SK-N-SH treated with all-trans-retinoic acid at 6 μM for 48 hours (cell line): ENCODE measurements at regions not wholly inside any gene's neighbourhood (a gene's known extent, or its start where the extent isn't known, plus 50 kb on each side); places are given as distances from the start of the nearest gene placed in this dataset.

ENCODE experiments used
- ATAC-seq: fragments of 200-7000 bp; cut with Tn5 transposase; 3 replicates; pipeline ENCODE4 v1.9.1; 2020; ENCODE audit warnings: mild to moderate bottlenecking, moderate library complexity
- ARNTL ChIP-seq: fragments of 450-650 bp; formaldehyde crosslinking; IDR thresholded peaks from 2 replicates; pipeline ENCODE4 v1.5.0; 2020; ENCODE audit warnings: low read depth, mild to moderate bottlenecking, moderate library complexity, borderline replicate concordance
- BACH2 ChIP-seq: fragments of 250-450 bp; sonication (Bioruptor Pico); IDR thresholded peaks from 2 replicates; pipeline ENCODE4 v1.9.0; 2021; ENCODE audit warnings: mild to moderate bottlenecking, borderline replicate concordance
- CSDC2 ChIP-seq: fragments of 250-450 bp; sonication (Bioruptor Pico); IDR thresholded peaks from 2 replicates; pipeline ENCODE4 v1.5.0; 2020; ENCODE audit warnings: mild to moderate bottlenecking, moderate library complexity
- ESRRG ChIP-seq: fragments of 250-450 bp; sonication (Bioruptor Pico); IDR thresholded peaks from 2 replicates; pipeline ENCODE4 v1.6.1; 2021; ENCODE audit warnings: mild to moderate bottlenecking
- GLIS3 ChIP-seq: fragments of 250-450 bp; sonication (Bioruptor Pico); IDR thresholded peaks from 2 replicates; pipeline ENCODE4 v1.5.0; 2020; ENCODE audit warnings: mild to moderate bottlenecking, moderate library complexity
- ISL1 ChIP-seq: fragments of 250-450 bp; sonication (Bioruptor Pico); IDR thresholded peaks from 2 replicates; pipeline ENCODE4 v2.1.2; 2022; ENCODE audit warnings: mild to moderate bottlenecking, moderate library complexity
- OSR1 ChIP-seq: fragments of 250-450 bp; sonication (Bioruptor Pico); IDR thresholded peaks from 2 replicates; pipeline ENCODE4 v1.8.0; 2022; ENCODE audit warnings: moderate library complexity, mild to moderate bottlenecking, inconsistent platforms
- PPARA ChIP-seq: fragments of 250-450 bp; sonication (Bioruptor Pico); IDR thresholded peaks from 2 replicates; pipeline ENCODE4 v1.5.0; 2020; ENCODE audit warnings: mild to moderate bottlenecking, borderline replicate concordance
- RARB ChIP-seq: fragments of 250-450 bp; sonication (Bioruptor Pico); IDR thresholded peaks from 2 replicates; pipeline ENCODE4 v1.8.0; 2021; ENCODE audit warnings: mild to moderate bottlenecking, moderate library complexity
- SNAI2 ChIP-seq: fragments of 250-450 bp; sonication (Bioruptor Pico); IDR thresholded peaks from 2 replicates; pipeline ENCODE4 v1.5.0; 2020; ENCODE audit warnings: mild to moderate bottlenecking, moderate library complexity
- TCF4 ChIP-seq: fragments of 250-450 bp; sonication (Bioruptor Pico); IDR thresholded peaks from 2 replicates; pipeline ENCODE4 v1.8.0; 2021; ENCODE audit warnings: mild to moderate bottlenecking, moderate library complexity, borderline replicate concordance
- TOX ChIP-seq: fragments of 250-450 bp; sonication (Bioruptor Pico); IDR thresholded peaks from 2 replicates; pipeline ENCODE4 v1.8.0; 2021; ENCODE audit warnings: mild to moderate bottlenecking, moderate library complexity, borderline replicate concordance
- ZC3H10 ChIP-seq: fragments of 250-450 bp; sonication (Bioruptor Pico); IDR thresholded peaks from 2 replicates; pipeline ENCODE4 v1.5.1; 2021; ENCODE audit warnings: mild to moderate bottlenecking, moderate library complexity
- ZFP3 ChIP-seq: fragments of 250-450 bp; sonication (Bioruptor Pico); IDR thresholded peaks from 2 replicates; pipeline ENCODE4 v1.5.0; 2020; ENCODE audit warnings: mild to moderate bottlenecking, moderate library complexity
- ZFP30 ChIP-seq: fragments of 450-650 bp; formaldehyde crosslinking; IDR thresholded peaks from 2 replicates; pipeline ENCODE4 v1.5.0; 2022; ENCODE audit warnings: mild to moderate bottlenecking, moderate library complexity
- ZNF565 ChIP-seq: fragments of 450-650 bp; formaldehyde crosslinking; conservative IDR thresholded peaks from 2 replicates; pipeline ENCODE4 v1.5.0; 2020; ENCODE audit warnings: low read depth, mild to moderate bottlenecking, moderate library complexity
- ZNF70 ChIP-seq: fragments of 450-650 bp; formaldehyde crosslinking; IDR thresholded peaks from 2 replicates; pipeline ENCODE4 v1.5.0; 2020; ENCODE audit warnings: mild to moderate bottlenecking, moderate library complexity
- ZNF8 ChIP-seq: fragments of 450-650 bp; formaldehyde crosslinking; IDR thresholded peaks from 2 replicates; pipeline ENCODE4 v1.5.0; 2020; ENCODE audit warnings: mild to moderate bottlenecking, moderate library complexity
- TF ChIP-seq, protein P1 (sequence below): fragments of 250-450 bp; sonication (Bioruptor Pico); IDR thresholded peaks from 2 replicates; pipeline ENCODE4 v1.8.0; 2021; ENCODE audit warnings: low read depth, mild to moderate bottlenecking, moderate library complexity, borderline replicate concordance
- TF ChIP-seq, protein P2 (sequence below): fragments of 250-450 bp; sonication (Bioruptor Pico); IDR thresholded peaks from 2 replicates; pipeline ENCODE4 v1.5.1; 2020; ENCODE audit warnings: low read depth, mild to moderate bottlenecking, moderate library complexity
- TF ChIP-seq, protein P3 (sequence below): fragments of 250-450 bp; sonication (Bioruptor Pico); IDR thresholded peaks from 2 replicates; pipeline ENCODE4 v1.5.0; 2020; ENCODE audit warnings: mild to moderate bottlenecking, moderate library complexity
- TF ChIP-seq, protein P4 (sequence below): fragments of 250-450 bp; sonication (Bioruptor Pico); IDR thresholded peaks from 2 replicates; pipeline ENCODE4 v1.8.0; 2020; ENCODE audit warnings: mild to moderate bottlenecking, moderate library complexity, borderline replicate concordance

DNA sequence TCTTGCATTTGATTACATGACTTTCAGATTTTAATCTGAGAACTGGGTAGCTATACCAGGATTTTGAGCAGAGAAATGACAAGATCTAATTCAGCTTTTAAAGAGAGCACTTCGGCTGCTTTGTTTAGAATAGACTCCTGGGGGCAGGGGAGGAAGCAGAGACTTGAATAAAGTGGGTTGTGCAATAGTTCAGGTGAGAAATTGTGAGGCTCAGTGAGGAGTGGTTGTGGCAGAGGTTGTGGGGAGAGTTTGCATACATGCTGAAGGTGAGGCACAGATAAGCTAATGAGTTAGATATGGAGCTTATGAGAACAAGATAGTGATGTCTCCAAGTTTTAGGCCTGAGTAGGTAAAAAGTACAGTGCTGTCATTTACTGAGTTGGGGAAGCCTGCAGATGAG is 281.4 kb downstream of the FLRT2 start:
- ATAC-seq: no peak
- TF ChIP-seq TCF4 (CRISPR knock-in tag): no peak
- TF ChIP-seq, protein P1, sequence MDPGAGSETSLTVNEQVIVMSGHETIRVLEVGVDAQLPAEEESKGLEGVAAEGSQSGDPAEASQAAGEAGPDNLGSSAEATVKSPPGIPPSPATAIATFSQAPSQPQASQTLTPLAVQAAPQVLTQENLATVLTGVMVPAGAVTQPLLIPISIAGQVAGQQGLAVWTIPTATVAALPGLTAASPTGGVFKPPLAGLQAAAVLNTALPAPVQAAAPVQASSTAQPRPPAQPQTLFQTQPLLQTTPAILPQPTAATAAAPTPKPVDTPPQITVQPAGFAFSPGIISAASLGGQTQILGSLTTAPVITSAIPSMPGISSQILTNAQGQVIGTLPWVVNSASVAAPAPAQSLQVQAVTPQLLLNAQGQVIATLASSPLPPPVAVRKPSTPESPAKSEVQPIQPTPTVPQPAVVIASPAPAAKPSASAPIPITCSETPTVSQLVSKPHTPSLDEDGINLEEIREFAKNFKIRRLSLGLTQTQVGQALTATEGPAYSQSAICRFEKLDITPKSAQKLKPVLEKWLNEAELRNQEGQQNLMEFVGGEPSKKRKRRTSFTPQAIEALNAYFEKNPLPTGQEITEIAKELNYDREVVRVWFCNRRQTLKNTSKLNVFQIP (CRISPR knock-in tag): no peak
- TF ChIP-seq ISL1 (CRISPR knock-in tag): no peak
- TF ChIP-seq ZNF70 (CRISPR knock-in tag): no peak

DNA sequence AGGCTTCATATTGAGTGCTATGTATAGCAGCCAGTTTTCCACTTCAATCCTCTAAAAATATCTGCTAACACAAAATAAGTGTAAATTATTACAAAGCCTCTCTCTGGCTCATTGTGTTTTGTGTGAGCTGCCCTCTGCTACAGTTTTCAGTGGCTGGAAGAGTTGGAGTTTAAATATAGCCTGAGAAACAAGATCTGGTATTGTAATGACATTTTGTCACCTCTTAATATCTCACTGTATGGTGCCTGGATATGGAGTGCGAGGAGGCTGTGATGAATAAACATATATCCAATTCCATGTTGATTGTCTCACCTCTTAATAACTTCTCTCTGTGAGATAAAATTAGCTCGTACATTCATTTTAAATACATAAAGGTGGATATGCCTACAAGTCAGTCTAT is 269.7 kb downstream of the FLRT2 start:
- ATAC-seq: no peak
- no peak for TF ChIP-seq TCF4 (CRISPR knock-in tag)
- TF ChIP-seq, protein P1 (CRISPR knock-in tag): no peak
- TF ChIP-seq ZFP30 (CRISPR knock-in tag): no peak
- no peak for TF ChIP-seq ZNF565 (CRISPR knock-in tag)
- TF ChIP-seq ZFP3: no peak
- TF ChIP-seq, protein P2, sequence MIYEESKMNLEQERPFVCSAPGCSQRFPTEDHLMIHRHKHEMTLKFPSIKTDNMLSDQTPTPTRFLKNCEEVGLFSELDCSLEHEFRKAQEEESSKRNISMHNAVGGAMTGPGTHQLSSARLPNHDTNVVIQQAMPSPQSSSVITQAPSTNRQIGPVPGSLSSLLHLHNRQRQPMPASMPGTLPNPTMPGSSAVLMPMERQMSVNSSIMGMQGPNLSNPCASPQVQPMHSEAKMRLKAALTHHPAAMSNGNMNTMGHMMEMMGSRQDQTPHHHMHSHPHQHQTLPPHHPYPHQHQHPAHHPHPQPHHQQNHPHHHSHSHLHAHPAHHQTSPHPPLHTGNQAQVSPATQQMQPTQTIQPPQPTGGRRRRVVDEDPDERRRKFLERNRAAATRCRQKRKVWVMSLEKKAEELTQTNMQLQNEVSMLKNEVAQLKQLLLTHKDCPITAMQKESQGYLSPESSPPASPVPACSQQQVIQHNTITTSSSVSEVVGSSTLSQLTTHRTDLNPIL (CRISPR knock-in tag): no peak
- TF ChIP-seq GLIS3 (CRISPR knock-in tag): no peak
- no peak for TF ChIP-seq OSR1 (CRISPR knock-in tag)
- TF ChIP-seq BACH2: no peak
- TF ChIP-seq CSDC2 (CRISPR knock-in tag): no peak
- TF ChIP-seq RARB (CRISPR knock-in tag): no peak
- no peak for TF ChIP-seq TOX (CRISPR knock-in tag)
- TF ChIP-seq PPARA (CRISPR knock-in tag): no peak
- TF ChIP-seq, protein P3, sequence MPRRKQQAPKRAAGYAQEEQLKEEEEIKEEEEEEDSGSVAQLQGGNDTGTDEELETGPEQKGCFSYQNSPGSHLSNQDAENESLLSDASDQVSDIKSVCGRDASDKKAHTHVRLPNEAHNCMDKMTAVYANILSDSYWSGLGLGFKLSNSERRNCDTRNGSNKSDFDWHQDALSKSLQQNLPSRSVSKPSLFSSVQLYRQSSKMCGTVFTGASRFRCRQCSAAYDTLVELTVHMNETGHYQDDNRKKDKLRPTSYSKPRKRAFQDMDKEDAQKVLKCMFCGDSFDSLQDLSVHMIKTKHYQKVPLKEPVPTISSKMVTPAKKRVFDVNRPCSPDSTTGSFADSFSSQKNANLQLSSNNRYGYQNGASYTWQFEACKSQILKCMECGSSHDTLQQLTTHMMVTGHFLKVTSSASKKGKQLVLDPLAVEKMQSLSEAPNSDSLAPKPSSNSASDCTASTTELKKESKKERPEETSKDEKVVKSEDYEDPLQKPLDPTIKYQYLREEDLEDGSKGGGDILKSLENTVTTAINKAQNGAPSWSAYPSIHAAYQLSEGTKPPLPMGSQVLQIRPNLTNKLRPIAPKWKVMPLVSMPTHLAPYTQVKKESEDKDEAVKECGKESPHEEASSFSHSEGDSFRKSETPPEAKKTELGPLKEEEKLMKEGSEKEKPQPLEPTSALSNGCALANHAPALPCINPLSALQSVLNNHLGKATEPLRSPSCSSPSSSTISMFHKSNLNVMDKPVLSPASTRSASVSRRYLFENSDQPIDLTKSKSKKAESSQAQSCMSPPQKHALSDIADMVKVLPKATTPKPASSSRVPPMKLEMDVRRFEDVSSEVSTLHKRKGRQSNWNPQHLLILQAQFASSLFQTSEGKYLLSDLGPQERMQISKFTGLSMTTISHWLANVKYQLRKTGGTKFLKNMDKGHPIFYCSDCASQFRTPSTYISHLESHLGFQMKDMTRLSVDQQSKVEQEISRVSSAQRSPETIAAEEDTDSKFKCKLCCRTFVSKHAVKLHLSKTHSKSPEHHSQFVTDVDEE (CRISPR knock-in tag): no peak
- TF ChIP-seq ZNF8 (CRISPR knock-in tag): no peak
- TF ChIP-seq ISL1 (CRISPR knock-in tag): no peak
- no peak for TF ChIP-seq ARNTL (CRISPR knock-in tag)
- TF ChIP-seq SNAI2: no peak
- TF ChIP-seq, all 23 proteins: peak for 0

DNA sequence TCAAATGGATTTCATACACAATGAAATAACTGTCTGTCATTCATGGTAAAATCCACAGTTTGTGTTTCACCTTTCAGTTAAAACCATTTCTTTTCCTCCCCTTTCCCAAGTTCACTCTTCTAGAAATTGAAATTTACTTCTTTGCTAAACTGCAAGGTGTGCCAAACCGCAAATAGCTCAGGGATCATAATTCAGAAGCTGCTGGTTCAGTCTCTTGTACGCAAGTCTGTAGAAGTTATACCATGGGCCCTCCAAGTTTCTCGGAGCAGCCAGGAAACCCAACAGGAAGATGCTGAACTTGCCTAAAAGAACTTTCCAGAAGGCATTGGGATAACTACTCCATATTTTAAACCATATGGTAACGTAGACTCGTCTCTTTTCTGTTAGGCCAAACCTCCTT is 268.9 kb downstream of the FLRT2 start:
- ATAC-seq: no peak
- TF ChIP-seq OSR1 (CRISPR knock-in tag) (no peak), ARNTL (CRISPR knock-in tag) (no peak), ZNF565 (CRISPR knock-in tag) (no peak), PPARA (CRISPR knock-in tag) (no peak), CSDC2 (CRISPR knock-in tag) (no peak), ZNF8 (CRISPR knock-in tag) (no peak), ESRRG (CRISPR knock-in tag) (no peak), ZC3H10 (CRISPR knock-in tag) (no peak), ZFP30 (CRISPR knock-in tag) (no peak), SNAI2 (no peak), TCF4 (CRISPR knock-in tag) (no peak), TOX (CRISPR knock-in tag) (no peak)
- TF ChIP-seq, protein P1 (CRISPR knock-in tag): no peak
- TF ChIP-seq, protein P2 (CRISPR knock-in tag): no peak
- TF ChIP-seq, protein P4, sequence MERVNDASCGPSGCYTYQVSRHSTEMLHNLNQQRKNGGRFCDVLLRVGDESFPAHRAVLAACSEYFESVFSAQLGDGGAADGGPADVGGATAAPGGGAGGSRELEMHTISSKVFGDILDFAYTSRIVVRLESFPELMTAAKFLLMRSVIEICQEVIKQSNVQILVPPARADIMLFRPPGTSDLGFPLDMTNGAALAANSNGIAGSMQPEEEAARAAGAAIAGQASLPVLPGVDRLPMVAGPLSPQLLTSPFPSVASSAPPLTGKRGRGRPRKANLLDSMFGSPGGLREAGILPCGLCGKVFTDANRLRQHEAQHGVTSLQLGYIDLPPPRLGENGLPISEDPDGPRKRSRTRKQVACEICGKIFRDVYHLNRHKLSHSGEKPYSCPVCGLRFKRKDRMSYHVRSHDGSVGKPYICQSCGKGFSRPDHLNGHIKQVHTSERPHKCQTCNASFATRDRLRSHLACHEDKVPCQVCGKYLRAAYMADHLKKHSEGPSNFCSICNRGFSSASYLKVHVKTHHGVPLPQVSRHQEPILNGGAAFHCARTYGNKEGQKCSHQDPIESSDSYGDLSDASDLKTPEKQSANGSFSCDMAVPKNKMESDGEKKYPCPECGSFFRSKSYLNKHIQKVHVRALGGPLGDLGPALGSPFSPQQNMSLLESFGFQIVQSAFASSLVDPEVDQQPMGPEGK (CRISPR knock-in tag): no peak
